Tibial nerve (tissue), 4 donors: ENCODE measurements at regions not wholly inside any gene's neighbourhood (a gene's known extent, or its start where the extent isn't known, plus 50 kb on each side); places are given as distances from the start of the nearest gene placed in this dataset.
"Not testable (repeated sequence)": the region's sequence is repeated elsewhere in the genome, so short reads cannot be mapped to it uniquely, and the experiment has no call there.

Experiments
- DNase-seq, 2 donors: peaks; one replicate each; pipeline ENCODE4 v3.0.0-alpha.2; 2019; ENCODE audit warnings: low spot score in 2 of 2
- H3K27ac ChIP-seq, 4 donors: fragments of 200-600 bp; sonication (generic) in 3 of 4; one replicate each; pipeline ENCODE4 v1.5.1; 2017 to 2019; ENCODE audit warnings: mild to moderate bottlenecking in 1 of 4
- H3K27me3 ChIP-seq, 2 donors: fragments of 200-600 bp; sonication (generic) in 1 of 2; one replicate each; pipeline versions ENCODE4 v1.5.1 to v1.6.0; 2017 to 2019
- H3K36me3 ChIP-seq, 3 donors: fragments of 200-600 bp; sonication (generic); one replicate each; pipeline ENCODE4 v1.5.1; 2018 to 2019
- H3K4me1 ChIP-seq, 4 donors: fragments of 200-600 bp; sonication (generic) in 3 of 4; one replicate each; pipeline ENCODE4 v1.5.1; 2017 to 2019
- H3K4me3 ChIP-seq, 4 donors: fragments of 200-600 bp; sonication (generic) in 3 of 4; one replicate each; pipeline ENCODE4 v1.5.1; 2017 to 2019; ENCODE audit warnings: mild to moderate bottlenecking in 1 of 4, moderate library complexity in 1 of 4
- H3K9me3 ChIP-seq, 4 donors: fragments of 200-600 bp; sonication (generic) in 3 of 4; one replicate each; pipeline ENCODE4 v1.5.1; 2017 to 2019
- CTCF ChIP-seq, 5 experiments: fragments of 200-600 bp in 3 of 5; fragments of 450-650 bp in 2 of 5; sonication (generic) in 3 of 5; IDR thresholded peaks; one replicate each; pipeline ENCODE4 v1.5.1; 2016 to 2019; ENCODE audit warnings: antibody characterized with exemption in 5 of 5, mild to moderate bottlenecking in 3 of 5, moderate library complexity in 2 of 5
- EP300 ChIP-seq, 2 donors: sonication (generic); formaldehyde crosslinking; IDR thresholded peaks; one replicate each; pipeline ENCODE4 v1.6.1; 2017; ENCODE audit warnings: antibody characterized with exemption in 2 of 2, mild to moderate bottlenecking in 1 of 2
- POLR2A ChIP-seq, 2 donors: fragments of 450-650 bp; IDR thresholded peaks; one replicate each; pipeline ENCODE4 v1.6.1; 2017; ENCODE audit warnings: antibody characterized with exemption in 2 of 2, mild to moderate bottlenecking in 2 of 2, moderate library complexity in 2 of 2
- WGBS, 2 donors: methylation state at CpG; one replicate each; pipeline ENCODE4 v1.1.5; 2018; 5-methylcytosine and 5-hydroxymethylcytosine counted together

DNA sequence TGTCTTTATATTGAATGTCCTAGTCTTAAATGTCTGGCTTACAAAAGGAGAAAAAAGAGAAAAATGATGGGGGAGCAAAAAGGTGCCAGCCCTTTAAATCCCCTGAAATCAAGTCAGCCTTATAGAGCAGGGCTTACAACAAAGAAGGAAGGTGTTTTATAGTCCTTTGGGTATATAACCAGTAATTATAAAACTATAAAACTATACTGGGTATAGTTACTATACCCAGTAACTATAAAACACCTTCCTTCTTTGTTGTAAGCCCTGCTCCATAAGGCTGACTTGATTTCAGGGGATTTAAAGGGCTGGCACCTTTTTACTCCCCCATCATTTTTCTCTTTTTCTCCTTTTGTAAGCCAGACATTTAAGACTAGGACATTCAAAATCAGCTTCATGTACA, 598.0 kb upstream of the SEMA6D start:
- no peaks in the 10 kb centered on the region for H3K4me1 ChIP-seq
- H3K4me3 ChIP-seq: no peak overlapping the region
- no peaks in the 10 kb centered on the region for H3K27me3 ChIP-seq
- DNase-seq: no peak
- peaks cover 0 to 15% (median 5%) of the 10 kb centered on the region in 4 donors for H3K9me3 ChIP-seq
- TF ChIP-seq CTCF (IDR thresholded peaks at IDR 0.05): no peak
- TF ChIP-seq POLR2A (IDR thresholded peaks at IDR 0.05): no peak
- TF ChIP-seq EP300 (IDR thresholded peaks at IDR 0.05): no peak
- H3K36me3 ChIP-seq: no peaks in the 10 kb centered on the region
- H3K27ac ChIP-seq: no peak overlapping the region

GRCh38 chr15:47124430-47125102, 592.7 kb upstream of the SEMA6D start:
- WGBS, 2 donors: 85 to 88% methylated on average over 3 of the region's 3 CpGs
- no peak overlapping the region for H3K4me3 ChIP-seq

GRCh38 chr15:47129033-47129432, 588.3 kb upstream of the SEMA6D start:
- TF ChIP-seq EP300 (IDR thresholded peaks at IDR 0.05) (no peak), CTCF (IDR thresholded peaks at IDR 0.05) (no peak), POLR2A (IDR thresholded peaks at IDR 0.05) (no peak)
- 86 to 94% methylated on average over 3 of the region's 3 CpGs for WGBS, 2 donors

More at GRCh38 chr15:47124430-47125102, 592.7 kb upstream of the SEMA6D start:
- H3K27me3 ChIP-seq: no peaks in the 10 kb centered on the region
- TF ChIP-seq POLR2A (IDR thresholded peaks at IDR 0.05) (no peak), CTCF (IDR thresholded peaks at IDR 0.05) (no peak), EP300 (IDR thresholded peaks at IDR 0.05) (no peak)
- H3K27ac ChIP-seq: no peak overlapping the region
- H3K9me3 ChIP-seq: peaks cover 0 to 28% (median 7%) of the 10 kb centered on the region in 4 donors
- DNase-seq: no peak
- no peaks in the 10 kb centered on the region for H3K36me3 ChIP-seq
- H3K4me1 ChIP-seq: no peaks in the 10 kb centered on the region

GRCh38 chr15:47131450-47131849, 585.9 kb upstream of the SEMA6D start:
- not testable (repeated sequence) for DNase-seq, H3K27me3 ChIP-seq, H3K27ac ChIP-seq, H3K4me1 ChIP-seq, H3K36me3 ChIP-seq, H3K4me3 ChIP-seq
- WGBS, 2 donors: 93 to 98% methylated on average over 4 to 7 of the region's 7 CpGs
- peaks cover 0 to 26% (median 1%) of the 10 kb centered on the region in 4 donors for H3K9me3 ChIP-seq

More at GRCh38 chr15:47129033-47129432, 588.3 kb upstream of the SEMA6D start:
- Histone ChIP-seq H3K27me3 (no peaks in the 10 kb centered on the region), H3K9me3 (peaks cover 0 to 26% (median 1%) of the 10 kb centered on the region in 4 donors), H3K4me1 (no peaks in the 10 kb centered on the region), H3K27ac (no peak overlapping the region), H3K4me3 (no peak overlapping the region), H3K36me3 (no peaks in the 10 kb centered on the region)
- DNase-seq: no peak

GRCh38 chr15:47135267-47135666, 582.0 kb upstream of the SEMA6D start:
- WGBS, 2 donors: 64 to 72% methylated on average over 2 of the region's 2 CpGs
- H3K9me3 ChIP-seq: no peaks in the 10 kb centered on the region
- no peaks in the 10 kb centered on the region for H3K27me3 ChIP-seq
- no peak overlapping the region for H3K27ac ChIP-seq
- no peak for TF ChIP-seq EP300 (IDR thresholded peaks at IDR 0.05)
- no peak for TF ChIP-seq POLR2A (IDR thresholded peaks at IDR 0.05)
- no peak for TF ChIP-seq CTCF (IDR thresholded peaks at IDR 0.05)
- H3K4me1 ChIP-seq: no peaks in the 10 kb centered on the region
- no peak overlapping the region for H3K4me3 ChIP-seq
- H3K36me3 ChIP-seq: no peaks in the 10 kb centered on the region
- no peak for DNase-seq
